Esophagus mucosa (tissue), 1 donor: ENCODE measurements at regions not wholly inside any gene's neighbourhood (a gene's known extent, or its start where the extent isn't known, plus 50 kb on each side); places are given as distances from the start of the nearest gene placed in this dataset.
"Not testable (repeated sequence)": the region's sequence is repeated elsewhere in the genome, so short reads cannot be mapped to it uniquely, and the experiment has no call there.

Source experiments
- ATAC-seq: fragments of 200-7000 bp; cut with Tn5 transposase; one replicate; pipeline ENCODE4 v1.9.1; 2020
- donor health status: DM: yes; HTN: yes; CAD: no.

GRCh38 chr12:28023156-28023887, 50.8 kb upstream of the PTHLH start:
- peak; percentile 85 for ATAC-seq

DNA sequence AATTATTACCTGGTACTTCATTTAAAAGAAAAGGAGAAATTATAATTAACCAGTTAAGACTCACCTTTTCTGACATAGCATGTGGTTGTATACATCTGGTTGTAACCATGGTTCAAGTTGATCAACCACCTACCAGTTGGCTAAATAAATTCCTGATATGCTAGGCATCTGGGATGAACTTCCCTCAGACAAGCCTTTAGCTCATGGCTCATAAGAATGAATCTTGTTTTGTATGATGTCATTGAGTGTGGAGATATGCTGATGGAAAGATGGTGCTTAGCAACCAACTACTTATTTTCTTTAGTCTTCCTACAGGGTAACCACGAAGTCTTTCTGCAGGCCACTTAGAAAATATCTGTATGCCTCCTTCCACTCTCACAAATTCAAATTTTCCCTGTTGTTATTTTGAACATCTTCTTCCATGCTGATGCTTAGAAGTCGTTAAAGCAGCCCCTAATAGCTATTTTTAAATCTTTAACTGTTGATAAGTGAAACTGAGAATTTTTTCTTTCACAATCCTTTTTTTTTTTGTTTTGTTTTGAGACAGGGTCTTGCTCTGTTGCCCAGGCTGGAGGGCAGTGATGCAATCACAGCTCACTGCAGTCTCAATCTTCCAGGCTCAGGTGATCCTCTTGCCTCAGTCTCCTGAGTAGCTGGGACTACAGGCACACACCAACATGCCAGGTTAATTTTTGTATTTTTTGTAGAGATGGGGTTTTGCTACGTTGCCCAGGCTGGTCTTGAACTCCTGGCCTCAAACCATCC, 51.9 kb upstream of the PTHLH start:
- peak; percentile 27 for ATAC-seq

DNA sequence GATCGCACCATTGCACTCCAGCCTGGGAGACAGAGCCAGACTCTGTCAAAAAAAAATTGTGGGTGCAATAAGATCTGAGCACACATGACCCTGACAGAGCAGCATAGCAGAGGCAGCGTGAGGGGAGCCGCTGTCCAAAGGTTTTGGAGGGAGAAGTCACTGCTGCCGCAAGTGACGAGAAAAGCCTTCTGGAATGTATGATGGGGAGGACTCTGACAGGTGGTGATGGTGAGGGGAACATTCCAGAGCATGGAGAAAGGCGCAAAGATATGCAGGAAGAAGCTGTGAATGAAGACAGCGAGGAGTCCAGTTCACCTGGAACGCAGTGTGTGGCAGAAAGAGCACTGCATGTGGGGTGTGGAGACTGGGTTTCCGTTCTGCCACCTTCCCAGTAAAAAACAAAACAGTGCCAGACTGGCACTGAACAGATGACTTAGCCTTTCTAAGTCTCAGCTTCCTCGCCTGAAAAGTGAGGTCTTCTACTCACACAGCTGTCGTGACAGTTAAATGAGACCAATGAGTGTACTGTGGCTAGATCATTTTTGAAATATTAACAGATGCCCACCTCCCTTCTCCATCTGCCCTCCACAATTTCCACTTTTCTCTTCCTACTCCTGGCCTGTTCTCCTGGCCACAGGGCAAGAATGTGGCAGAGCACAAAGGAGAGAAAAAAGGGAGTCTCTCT, 53.4 kb upstream of the PTHLH start:
- ATAC-seq: no peak

- peak; percentile 32 for ATAC-seq
These were observed 54.2 kb upstream of the PTHLH start for GRCh38 chr12:28026701-28027100.

- ATAC-seq: no peak
These were observed 54.8 kb upstream of the PTHLH start for GRCh38 chr12:28027328-28027727.

DNA sequence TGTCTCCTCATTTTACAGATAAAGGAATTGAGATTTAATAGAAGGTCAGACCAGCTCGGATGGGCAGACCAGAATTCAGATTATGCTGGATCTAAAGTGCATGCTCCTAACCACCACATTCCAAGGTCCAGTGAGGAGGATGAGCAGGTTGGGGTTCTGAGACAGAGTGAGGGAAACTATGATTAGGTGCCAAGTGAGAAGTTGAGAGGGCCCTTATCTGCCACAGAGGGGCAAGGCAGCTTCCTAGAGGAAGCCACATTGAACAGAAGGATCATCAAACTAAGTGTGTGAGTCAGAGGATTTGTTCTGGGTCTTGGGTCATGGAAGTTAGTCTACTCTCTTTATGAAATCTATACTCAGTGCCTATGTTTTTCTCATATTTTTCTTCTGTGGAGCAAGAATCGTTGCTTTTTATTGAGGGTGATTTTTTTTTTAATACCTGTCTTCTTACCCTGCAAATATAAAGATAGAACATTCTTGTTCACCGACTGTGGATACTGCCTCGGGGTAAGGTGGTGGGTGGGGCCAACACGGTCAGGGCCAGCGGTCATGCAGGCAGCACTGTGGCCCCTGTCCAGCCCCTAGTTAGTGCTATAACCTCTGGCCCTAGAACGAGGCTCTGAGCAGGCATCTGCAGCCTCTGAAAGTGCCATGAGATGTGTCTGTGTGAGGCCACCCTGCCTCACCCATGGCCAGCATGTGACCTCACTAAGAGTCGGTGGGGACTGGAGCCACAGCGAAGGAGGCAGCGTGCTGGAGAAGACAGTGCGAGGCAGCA, 55.6 kb upstream of the PTHLH start:
- ATAC-seq: no peak

- peak; percentile 64 for ATAC-seq
These were observed 60.4 kb upstream of the PTHLH start for GRCh38 chr12:28032811-28033537.

GRCh38 chr12:28033538-28033915, 61.0 kb upstream of the PTHLH start:
- ATAC-seq: peak; percentile 59

GRCh38 chr12:28034271-28034670, 61.7 kb upstream of the PTHLH start:
- peak; percentile 37 for ATAC-seq

DNA sequence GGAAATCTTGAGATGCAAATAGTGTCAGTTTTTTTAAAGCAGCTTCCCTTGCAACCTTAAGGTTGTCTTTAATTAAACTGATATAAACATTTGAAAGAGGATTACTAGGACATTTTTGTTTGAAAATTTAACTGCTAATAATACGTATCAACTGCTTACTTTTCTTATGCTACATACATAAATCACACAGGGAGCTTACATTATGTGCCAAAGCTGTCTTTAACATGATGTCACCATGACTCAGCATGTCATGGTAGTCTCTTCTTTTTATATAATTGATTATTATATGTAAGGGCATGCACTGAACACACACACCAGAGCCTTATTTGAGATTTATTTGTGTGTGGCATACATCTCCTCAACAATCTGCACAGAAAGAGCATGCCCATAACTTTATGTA, 63.0 kb upstream of the PTHLH start:
- ATAC-seq: peak; percentile 79

- no peak for ATAC-seq
These were observed 64.4 kb upstream of the PTHLH start for GRCh38 chr12:28036940-28037339.

GRCh38 chr12:28040246-28040645, 67.7 kb upstream of the PTHLH start:
- no peak for ATAC-seq

GRCh38 chr12:28046600-28046999, 74.1 kb upstream of the PTHLH start:
- ATAC-seq: not testable (repeated sequence)

DNA sequence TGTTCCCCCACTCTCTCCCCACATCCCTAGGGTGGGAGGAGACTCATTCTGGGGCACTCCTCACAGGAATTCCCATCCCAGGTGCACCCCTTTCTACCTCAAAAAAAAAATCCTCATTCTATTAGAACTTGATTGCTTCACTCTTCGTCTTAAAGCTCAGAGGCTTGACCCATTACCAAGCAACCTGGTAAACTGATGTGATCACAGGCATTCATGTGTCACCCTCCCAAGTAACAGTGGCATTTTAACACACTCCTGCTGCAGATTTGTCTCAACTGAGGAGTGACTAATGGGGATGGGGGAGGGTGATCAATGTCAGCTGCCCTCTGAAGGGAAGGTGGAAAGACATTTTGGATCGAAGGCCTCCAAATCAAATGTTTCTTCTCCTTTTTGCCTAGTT, 78.1 kb upstream of the PTHLH start:
- peak; percentile 68 for ATAC-seq

DNA sequence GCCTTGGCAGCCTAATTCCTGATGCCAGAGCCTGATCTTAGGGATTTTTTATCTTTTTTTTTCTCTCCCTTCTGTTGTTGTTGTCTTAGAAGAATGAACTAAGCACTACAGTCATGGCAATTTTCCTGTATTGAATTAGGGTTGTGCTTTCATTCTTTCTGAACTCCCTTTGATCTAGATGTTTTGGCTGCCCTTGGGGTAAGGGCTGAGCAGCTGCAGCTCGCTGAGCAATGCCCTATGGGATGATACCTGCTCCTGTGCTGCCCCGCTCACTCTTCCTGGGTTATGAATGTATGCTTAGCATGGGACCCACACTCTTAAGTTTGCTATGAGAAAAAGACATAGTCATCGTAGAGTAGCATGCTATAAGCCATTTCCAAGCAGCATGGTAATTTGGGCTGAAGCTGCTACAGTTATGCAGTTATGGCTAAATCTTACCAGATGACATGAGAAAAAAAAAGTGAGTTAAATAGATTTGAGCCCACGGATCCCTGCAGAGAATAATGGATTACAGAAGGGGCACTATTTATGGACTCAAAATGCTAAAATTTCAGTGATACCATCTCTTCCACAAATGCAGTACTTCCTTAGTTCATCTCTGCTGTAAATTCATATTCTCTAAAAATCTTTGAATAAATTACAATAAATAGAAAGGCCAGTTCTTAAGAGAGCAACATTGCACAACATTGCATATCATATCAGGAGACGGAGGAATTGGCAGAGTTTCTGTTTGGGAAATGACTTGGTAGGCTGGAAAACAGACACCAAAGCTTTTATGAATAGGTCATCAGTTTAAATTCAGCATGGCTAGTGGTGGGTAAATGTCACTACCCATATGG, 79.2 kb upstream of the PTHLH start:
- ATAC-seq: peak; percentile 56

GRCh38 chr12:28053564-28053963, 81.0 kb upstream of the PTHLH start:
- no peak for ATAC-seq

DNA sequence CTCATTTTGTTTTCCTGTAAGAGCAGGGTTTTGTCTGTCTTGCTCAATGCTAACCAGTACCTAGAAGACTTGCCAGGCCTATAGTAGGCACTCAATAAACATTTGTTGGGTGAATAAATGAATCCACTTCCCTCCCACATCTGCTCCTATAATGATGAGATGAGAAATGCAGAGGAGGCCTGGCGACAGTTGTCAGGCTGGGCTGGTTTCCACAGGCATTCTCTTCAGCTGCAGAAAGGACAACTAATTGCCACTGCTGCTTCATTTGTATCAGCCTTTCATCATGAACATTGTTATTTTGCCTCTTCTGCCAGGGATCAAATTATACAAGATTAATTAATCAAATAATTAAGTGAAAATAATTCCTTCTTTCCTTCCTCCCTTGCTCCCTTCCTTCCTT, 82.0 kb upstream of the PTHLH start:
- no peak for ATAC-seq

DNA sequence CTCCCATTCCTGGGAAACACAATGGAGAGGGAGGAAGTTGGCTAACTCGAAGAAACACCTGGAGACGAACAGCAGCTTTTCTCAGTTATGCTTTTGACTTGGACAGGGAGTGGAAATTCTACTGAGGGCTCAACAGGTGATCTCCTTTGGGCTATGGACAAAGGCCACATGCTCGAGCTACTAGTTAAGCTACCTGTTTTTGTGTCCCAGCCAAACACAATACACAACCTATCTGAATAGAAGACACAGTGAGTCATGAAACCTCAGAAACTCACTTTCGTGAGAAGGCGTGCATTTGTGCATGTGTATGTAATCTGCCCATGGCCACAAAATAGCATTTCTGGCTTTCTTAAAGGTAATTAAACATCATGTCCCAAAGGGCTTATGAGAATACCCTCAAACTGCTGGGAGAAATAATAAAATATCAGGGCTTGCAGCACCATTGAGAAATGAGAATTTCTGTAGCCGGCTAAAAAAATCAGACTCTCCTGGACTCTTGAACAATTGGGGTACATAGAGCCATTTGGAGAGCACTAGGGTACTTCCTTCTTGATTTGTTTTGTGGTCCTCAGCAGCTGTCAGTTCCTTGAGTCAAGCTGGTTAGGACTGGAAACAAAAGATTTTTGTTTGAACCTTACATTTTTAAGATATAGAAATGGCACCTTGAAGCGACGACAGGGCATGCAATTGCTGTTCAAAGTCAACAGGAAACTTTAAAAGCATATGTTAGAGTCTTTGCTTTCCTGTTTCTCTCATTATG, 85.5 kb upstream of the PTHLH start:
- ATAC-seq: peak; percentile 98

GRCh38 chr12:28059220-28059619, 86.7 kb upstream of the PTHLH start:
- no peak for ATAC-seq

GRCh38 chr12:28059668-28060067, 87.1 kb upstream of the PTHLH start:
- ATAC-seq: no peak
